ENCODE measurements at regions not wholly inside any gene's neighbourhood (a gene's known extent, or its start where the extent isn't known, plus 50 kb on each side); places are given as distances from the start of the nearest gene placed in this dataset.

DNA sequence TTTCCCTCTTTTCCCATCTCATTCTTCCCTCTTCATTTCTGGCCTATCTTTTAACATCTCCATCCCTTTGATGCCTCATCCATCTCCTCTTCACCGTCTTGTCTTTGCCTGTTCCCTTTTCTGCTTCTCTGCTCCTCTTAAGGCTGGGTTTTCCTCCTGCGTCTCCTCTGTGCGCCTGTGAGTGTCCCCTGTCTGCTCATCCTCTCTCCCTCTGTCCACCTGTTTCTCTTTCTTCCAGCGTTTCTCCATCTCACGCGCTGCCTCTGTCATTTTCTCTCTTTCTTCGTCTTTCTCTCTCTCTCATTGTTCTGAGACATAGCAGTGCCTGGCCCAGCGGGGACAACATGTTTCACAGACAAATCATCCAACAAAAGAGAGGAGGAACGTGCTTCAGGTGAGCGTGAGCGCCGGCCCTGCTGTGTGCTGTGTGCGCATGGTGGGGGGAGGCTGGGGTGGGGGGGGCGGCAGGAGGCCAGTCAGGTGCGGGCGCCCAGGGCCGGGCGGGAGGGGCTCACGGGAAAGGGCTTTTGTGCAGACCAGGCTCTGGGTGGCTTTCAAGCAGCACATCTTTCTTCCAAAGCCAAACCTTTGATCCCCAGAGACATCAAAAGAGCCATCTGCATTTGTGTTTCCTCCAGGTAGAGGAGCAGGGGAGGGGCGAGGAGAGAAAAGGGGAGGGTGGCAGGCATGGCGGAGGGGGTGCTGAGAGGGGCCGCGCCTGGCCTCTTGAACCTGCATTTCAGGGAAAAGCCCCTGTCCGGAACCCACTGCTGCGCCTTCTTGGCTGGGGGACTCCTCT lies 121.3 kb downstream of the VEGFA start:
- TF ChIP-seq ZNF274 (IDR thresholded peaks at IDR 0.05; ENCODE audit: borderline replicate concordance, low read depth, low read length) (no peak), RCOR1 (IDR thresholded peaks at IDR 0.05; ENCODE audit: borderline replicate concordance in 1 of 2, low read depth in 2 of 2, low read length in 2 of 2) (no peak), RAD21 (CRISPR knock-in tag; conservative IDR thresholded peaks at IDR 0.05 in 1 of 2, IDR thresholded peaks at IDR 0.05 in 1 of 2) (no peak)

All from K562 (cell line).